ENCODE measurements at regions not wholly inside any gene's neighbourhood (a gene's known extent, or its start where the extent isn't known, plus 50 kb on each side); places are given as distances from the start of the nearest gene placed in this dataset.

DNA sequence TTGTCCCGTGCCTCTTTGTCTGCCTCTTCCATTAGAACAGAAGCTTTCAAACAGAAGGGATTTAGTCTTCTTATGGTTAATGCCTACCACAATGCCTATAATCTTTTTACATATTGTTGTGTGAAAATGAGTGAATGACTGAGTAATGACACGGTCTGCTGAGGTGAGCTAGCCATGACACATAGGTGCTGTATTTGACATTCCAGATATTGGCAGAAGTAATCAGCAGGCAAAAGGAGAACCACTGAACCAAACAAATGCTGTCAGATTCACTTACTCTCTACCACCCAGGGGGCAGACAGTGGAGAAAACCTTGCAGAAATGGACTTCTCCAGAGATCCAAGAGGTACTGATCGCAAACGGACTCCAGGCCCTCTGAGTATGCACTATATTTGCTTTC is 377.2 kb upstream of the VWC2 start:
- no peak for DNase-seq (ENCODE audit: extremely low read depth, low read depth)
- TF ChIP-seq, protein P1, sequence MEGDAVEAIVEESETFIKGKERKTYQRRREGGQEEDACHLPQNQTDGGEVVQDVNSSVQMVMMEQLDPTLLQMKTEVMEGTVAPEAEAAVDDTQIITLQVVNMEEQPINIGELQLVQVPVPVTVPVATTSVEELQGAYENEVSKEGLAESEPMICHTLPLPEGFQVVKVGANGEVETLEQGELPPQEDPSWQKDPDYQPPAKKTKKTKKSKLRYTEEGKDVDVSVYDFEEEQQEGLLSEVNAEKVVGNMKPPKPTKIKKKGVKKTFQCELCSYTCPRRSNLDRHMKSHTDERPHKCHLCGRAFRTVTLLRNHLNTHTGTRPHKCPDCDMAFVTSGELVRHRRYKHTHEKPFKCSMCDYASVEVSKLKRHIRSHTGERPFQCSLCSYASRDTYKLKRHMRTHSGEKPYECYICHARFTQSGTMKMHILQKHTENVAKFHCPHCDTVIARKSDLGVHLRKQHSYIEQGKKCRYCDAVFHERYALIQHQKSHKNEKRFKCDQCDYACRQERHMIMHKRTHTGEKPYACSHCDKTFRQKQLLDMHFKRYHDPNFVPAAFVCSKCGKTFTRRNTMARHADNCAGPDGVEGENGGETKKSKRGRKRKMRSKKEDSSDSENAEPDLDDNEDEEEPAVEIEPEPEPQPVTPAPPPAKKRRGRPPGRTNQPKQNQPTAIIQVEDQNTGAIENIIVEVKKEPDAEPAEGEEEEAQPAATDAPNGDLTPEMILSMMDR (IDR thresholded peaks at IDR 0.05; ENCODE audit: low read depth, low read length) = no peak

DNA sequence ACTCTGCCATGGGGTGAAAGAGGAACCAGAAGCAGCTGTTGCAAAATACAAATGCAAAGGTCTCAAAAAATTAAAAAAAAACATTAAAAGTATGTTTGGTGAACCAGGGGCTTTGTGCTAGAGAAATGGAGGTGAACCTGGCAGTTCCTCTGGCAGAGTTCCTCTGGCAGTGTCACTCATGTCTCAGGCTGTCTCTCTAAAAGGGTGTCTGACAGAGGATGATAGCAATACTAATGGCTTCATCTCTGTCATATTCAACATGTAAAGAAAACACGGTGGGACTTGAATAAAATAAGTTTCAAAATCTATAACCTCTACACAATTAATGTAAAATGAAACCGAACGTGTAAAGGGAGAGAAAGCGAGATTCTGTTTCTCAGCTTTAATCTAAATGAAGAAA is 375.7 kb upstream of the VWC2 start:
- TF ChIP-seq, protein P1 (IDR thresholded peaks at IDR 0.05; ENCODE audit: low read depth, low read length) = no peak
- no peak for DNase-seq (ENCODE audit: extremely low read depth, low read depth)

DNA sequence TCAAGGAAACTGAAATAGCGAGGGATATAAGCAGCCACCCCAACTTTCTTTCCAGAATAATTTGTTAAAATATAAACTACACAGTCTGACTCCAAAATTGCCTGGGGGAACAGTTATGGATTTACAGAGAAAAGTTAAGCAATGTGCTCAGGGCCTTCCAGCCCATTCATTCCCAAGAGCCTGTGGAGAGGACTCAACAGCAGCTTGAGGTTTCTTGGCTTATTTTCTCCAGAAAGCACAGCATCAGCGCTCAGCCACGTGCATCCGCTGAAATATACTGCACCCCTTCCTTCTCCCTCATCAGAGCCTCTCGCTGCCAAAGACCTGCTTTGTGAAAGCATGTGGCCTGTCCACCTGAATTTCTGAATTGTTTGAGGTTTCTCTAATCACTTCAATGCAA is 375.2 kb upstream of the VWC2 start:
- no peak for DNase-seq (ENCODE audit: extremely low read depth, low read depth)
- TF ChIP-seq, protein P1 (IDR thresholded peaks at IDR 0.05; ENCODE audit: low read depth, low read length) = no peak

DNA sequence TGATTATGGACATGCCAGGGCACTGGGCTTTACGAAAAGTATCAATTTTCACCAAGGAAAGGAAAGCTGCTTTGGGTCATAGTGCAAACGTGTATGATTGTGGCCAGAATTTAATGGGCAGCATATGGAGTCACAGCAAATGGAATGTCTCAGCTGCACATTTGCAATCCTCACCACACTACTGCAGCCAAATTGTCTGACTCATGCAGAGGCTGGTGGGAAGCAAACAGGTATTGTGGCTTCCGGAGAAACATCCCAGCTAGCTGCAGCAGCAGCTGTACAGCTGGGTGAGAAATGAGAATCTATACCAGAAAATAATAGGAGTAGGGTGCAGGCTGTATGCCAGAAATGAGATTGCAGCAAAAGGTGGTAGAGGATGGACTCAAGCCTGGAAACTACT is 374.7 kb upstream of the VWC2 start:
- no peak for DNase-seq (ENCODE audit: extremely low read depth, low read depth)
- TF ChIP-seq, protein P1 (IDR thresholded peaks at IDR 0.05; ENCODE audit: low read depth, low read length) = no peak

DNA sequence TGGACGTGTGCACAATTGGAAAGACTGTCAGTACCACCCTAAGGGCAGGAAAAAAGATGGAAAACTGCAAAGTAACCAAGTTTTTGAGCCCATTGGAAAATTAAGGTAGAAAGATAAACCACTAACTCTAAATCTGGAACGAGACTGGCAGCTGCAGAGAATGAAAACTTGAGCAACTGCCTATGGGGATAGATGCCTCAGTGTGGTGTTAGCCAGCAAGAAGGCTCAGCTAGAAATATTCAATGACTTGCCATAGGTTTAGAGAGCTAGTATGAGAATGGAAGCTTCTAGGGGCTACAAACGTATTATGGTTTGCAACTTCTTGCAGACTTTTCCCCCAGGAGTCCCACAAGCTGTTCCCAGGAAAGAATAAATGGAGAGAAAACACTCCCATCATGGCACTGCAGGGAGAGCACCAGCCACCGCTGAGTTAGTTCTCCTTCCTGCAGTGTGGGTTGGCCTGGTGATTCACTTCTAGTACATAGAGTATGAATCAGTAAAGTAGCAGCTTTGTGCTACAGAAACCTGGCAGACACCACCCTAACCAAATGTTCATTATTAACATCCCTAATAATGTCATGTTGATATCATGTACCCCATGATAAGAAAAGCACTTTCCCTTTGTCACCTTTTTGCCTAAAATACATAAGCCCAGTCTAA is 372.4 kb upstream of the VWC2 start:
- TF ChIP-seq, protein P1 (IDR thresholded peaks at IDR 0.05; ENCODE audit: low read depth, low read length) = no peak
- DNase-seq (ENCODE audit: extremely low read depth, low read depth) = no peak

DNA sequence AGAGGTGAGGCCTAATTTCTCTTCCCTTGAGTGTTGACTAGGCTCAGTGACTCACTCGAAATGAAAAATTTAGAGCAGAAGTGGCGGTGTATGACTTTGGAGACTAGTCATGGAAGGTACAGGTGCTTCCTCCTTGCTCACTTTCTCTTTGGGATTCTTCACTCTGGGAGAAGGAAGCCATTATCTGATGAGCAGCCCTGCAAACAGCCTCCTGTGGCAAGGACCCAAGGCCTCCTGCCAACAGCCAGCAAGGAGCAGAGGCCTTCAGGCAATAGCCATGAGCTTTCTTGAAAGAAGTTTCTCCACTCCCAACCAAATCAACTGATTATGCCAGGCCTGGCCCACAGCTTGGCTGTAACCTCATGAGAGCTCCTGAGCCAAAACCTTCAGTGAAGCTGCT is 369.6 kb upstream of the VWC2 start:
- DNase-seq (ENCODE audit: extremely low read depth, low read depth) = no peak

DNA sequence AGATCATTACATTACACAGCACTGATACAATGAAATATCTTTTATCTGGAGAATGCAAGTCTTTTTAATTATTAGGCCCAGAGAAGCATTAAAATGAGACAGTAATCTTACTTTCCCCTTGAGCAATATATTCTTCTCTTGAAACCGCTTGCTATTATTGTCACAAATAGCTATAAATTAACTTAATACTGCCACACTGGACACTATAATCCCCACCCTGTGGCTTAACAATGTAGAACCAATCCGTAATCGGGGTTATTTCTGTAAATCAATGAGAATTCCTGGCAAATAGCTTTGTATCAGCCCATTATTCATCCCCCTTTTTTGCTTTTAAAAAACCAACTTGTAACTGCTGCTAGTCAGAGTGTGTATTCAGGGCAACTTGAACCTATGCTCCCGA is 366.2 kb upstream of the VWC2 start:
- DNase-seq (ENCODE audit: extremely low read depth, low read depth) = no peak

More for the DNA sequence above, 369.6 kb upstream of the VWC2 start:
- TF ChIP-seq, protein P1 (IDR thresholded peaks at IDR 0.05; ENCODE audit: low read depth, low read length) = no peak

More for the DNA sequence above, 366.2 kb upstream of the VWC2 start:
- TF ChIP-seq, protein P1 (IDR thresholded peaks at IDR 0.05; ENCODE audit: low read depth, low read length) = no peak

Data from AG09319 (cell line).